Activated naive CD4-positive, alpha-beta T cell treated with anti-CD3 and anti-CD28 coated beads for 36 hours (primary cell): ENCODE measurements at regions not wholly inside any gene's neighbourhood (a gene's known extent, or its start where the extent isn't known, plus 50 kb on each side); places are given as distances from the start of the nearest gene placed in this dataset.

Source experiments
- CTCF ChIA-PET: fragments of 350-600 bp; sonication (Branson Sonifier 250); formaldehyde crosslinking; loops from one replicate; lab custom pipeline; 2021; ENCODE audit warnings: antibody characterized with exemption; lab: Charles Lee
- DNase-seq: peaks from one replicate; pipeline ENCODE4 v3.0.0-alpha.2; 2020
- H3K27ac Mint-ChIP-seq: one replicate; pipeline ENCODE4 v1.8.0; 2021; ENCODE audit warnings: mild to moderate bottlenecking, mixed read lengths
- H3K27me3 Mint-ChIP-seq: one replicate; pipeline ENCODE4 v1.8.0; 2021; ENCODE audit warnings: low read depth, mixed read lengths
- H3K36me3 Mint-ChIP-seq: one replicate; pipeline ENCODE4 v1.8.0; 2021; ENCODE audit warnings: low read depth, mixed read lengths
- H3K4me1 Mint-ChIP-seq: one replicate; pipeline ENCODE4 v1.8.0; 2021; ENCODE audit warnings: low read depth, mixed read lengths
- H3K4me3 Mint-ChIP-seq: one replicate; pipeline ENCODE4 v1.8.0; 2021; ENCODE audit warnings: mild to moderate bottlenecking, moderate library complexity, mixed read lengths
- H3K9me3 Mint-ChIP-seq: one replicate; pipeline ENCODE4 v1.8.0; 2021; ENCODE audit warnings: mixed read lengths
- intact Hi-C: fragments of 100-400 bp; cut with micrococcal nuclease; formaldehyde crosslinking; loops from one replicate; pipeline ENCODE4 v1.15.1; 2023

DNA sequence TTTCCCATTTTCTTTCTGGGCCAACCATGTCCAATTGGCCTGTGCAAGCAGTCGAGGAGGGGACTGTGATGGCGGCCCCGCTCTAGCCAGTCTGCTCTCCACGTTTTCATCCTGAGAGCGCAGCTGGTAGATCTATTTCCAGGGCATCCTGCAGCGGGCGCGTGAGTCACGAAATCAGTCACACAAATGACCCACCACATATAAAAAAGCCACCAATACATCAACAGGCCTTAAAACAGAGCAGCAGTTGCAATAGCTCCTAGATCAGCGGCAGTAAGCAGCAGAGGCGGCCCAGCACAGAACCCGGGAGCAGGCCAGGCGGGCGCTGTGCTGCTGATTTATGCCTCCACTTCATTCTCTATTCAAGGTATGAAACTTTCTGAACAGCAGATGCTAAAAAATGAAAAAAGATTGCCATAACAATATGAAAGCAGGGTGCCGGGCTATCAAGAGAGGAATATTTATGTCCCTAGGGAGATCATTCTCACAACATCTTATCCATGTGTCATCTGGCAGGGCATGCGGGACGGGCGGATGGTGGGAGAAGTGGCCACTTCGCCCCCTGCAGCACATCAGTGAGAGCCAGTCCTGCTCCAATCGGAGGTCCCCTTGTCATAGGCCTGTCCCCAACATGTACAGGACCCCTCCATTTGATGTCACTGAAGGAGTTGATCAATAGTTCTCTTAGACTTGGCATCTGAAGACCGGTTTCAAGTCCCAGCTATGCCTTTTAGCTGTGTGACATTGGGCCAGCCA, 98.0 kb upstream of the GPR26 start:
- H3K4me3 Mint-ChIP-seq, result no peak overlapping the region
- H3K36me3 Mint-ChIP-seq, result no peaks in the 10 kb centered on the region
- peaks cover 32% of the 10 kb centered on the region for H3K27me3 Mint-ChIP-seq
- intact Hi-C loops, result no loop called here
- H3K9me3 Mint-ChIP-seq, result no peaks in the 10 kb centered on the region
- DNase-seq, result no peak
- CTCF ChIA-PET, result no interaction called here
- no peaks in the 10 kb centered on the region for H3K4me1 Mint-ChIP-seq
- no peak overlapping the region for H3K27ac Mint-ChIP-seq

DNA sequence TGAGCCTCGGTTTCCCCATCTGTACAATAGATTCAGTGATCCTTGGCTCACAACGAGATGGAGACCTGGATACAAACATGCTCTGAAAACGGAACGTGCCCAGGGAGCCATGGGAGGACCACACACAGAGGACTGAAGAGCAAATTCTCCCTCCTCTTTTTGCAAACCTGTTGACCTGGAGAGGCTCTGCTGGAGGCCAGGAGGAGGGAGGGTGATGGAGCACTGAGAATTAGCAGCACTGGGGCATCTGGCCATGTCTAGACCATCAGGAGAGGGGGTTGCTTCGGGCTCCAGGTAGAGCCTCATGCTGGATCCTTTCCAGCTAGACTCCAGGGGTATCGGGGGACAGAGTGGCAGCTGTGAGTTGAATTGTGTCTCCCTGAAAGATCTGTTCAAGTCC, 97.4 kb upstream of the GPR26 start:
- H3K4me3 Mint-ChIP-seq, result no peak overlapping the region
- H3K27ac Mint-ChIP-seq, result no peak overlapping the region
- no peak for DNase-seq
- CTCF ChIA-PET, result no interaction called here
- intact Hi-C loops, result no loop called here
- no peaks in the 10 kb centered on the region for H3K36me3 Mint-ChIP-seq
- no peaks in the 10 kb centered on the region for H3K9me3 Mint-ChIP-seq
- H3K4me1 Mint-ChIP-seq, result no peaks in the 10 kb centered on the region
- peaks cover 36% of the 10 kb centered on the region for H3K27me3 Mint-ChIP-seq

DNA sequence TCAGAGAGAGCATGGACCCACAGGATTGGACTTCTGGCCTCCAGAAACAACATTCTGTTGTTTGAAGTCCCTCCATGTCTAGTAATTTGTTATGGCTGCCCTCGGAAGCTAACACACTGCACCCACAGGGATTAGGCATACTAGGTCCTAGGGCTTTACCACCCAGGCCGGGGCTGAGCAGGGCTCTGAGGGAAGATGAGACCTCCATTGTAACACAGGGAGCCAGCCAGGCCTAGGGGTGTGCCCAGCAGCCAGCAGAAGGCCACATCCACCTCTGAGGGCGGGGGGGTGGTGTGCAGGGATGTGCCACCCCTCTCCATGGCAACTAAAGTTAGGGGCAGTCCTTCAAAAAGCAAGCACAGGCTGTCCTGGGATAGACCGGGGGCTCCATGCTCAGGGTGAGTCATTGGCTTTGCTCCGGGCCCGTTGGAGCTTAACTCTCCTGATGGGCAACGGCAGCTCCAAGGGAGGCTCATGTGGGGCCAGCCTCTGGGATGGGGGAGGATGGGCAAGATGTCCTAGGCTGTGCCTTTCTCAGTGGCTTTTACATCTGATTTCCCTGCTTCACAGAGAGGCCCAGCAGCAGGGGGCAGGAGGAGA, 96.6 kb upstream of the GPR26 start:
- Mint-ChIP-seq H3K9me3 (no peaks in the 10 kb centered on the region), H3K27ac (no peak overlapping the region), H3K27me3 (peaks cover 36% of the 10 kb centered on the region), H3K4me1 (no peaks in the 10 kb centered on the region), H3K4me3 (no peak overlapping the region), H3K36me3 (no peaks in the 10 kb centered on the region)
- intact Hi-C loops, result no loop called here
- CTCF ChIA-PET, result no interaction called here
- DNase-seq, result no peak

DNA sequence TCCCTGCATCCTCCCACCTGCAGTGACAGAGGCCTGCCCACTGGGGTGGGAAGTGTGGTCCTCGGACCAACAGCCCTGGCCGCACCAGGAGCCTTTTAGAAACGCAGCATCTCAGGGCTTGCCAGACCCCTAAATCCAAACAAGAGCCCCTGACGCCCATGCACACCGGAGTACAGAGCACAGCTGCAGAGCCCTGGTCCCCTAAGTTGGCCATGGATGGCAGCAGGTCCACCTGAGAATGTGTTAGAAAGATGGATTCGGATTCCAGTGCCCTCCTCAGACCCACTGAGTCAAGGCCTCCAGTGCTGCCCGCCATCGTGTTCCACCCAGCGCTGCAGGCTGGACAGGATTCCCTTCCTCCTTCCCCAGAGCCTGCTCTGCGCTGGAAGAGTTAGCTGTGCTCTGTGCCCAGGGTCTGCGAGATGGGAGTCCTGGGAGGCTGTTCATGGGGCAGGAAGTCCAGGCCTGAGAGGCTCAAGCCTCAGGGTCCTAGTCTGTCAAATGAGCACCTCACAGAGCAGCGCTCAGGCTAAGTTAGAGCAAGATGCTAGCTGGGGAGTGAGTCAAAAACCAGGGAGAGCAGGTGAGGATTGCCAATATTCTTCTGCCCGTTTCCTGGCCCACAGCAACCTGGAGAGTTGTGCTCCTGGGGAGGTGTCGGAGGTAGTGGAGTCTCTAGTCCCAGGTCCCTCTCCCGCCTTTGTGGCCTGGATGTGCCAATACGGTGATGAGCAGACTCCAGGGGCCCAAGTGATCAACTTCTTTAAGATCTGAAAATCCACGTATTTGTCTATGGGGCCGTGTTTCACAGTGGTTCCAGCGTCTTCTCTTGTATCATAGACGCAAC, 95.9 kb upstream of the GPR26 start:
- CTCF ChIA-PET, result interaction anchor here (1.0 kb wide), 1 partner anchor 12 kb away, joined by 4 read pairs; no protein-coding TSS in a partner anchor
- no peak overlapping the region for H3K27ac Mint-ChIP-seq
- intact Hi-C loops, result no loop called here
- DNase-seq, result no peak
- no peak overlapping the region for H3K4me3 Mint-ChIP-seq
- peaks cover 38% of the 10 kb centered on the region for H3K27me3 Mint-ChIP-seq
- H3K4me1 Mint-ChIP-seq, result no peaks in the 10 kb centered on the region
- H3K36me3 Mint-ChIP-seq, result no peaks in the 10 kb centered on the region
- H3K9me3 Mint-ChIP-seq, result no peaks in the 10 kb centered on the region

DNA sequence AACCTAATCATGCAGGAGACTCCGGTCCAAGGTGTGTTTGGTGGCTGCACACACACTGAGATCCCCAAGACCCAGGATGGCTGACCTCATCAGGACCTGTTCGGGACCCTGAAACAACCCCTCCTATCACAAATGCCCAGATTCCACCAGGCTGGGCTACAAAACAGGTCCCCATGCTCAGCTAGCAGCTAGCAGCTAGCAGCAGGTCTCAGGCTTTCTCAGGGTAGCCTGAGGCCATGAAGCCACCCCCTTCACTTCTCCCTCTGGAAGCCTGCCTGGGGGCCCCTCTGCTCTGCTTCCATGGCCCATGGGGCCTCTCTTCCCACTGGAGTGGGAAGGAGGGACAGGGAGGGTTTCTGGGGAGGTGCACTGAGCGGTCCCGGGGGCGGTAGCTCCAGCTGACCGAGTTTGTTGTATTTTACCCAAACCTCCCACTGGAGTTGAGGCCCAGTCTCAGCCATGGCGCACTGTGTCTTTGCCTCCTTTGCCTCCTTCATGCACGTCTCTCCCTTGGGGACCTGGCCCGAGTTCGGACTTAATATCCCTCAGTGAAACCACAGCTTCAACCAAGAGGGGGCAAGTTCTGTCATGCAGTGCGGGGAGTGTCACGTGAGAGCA, 95.1 kb upstream of the GPR26 start:
- no peak for DNase-seq
- H3K36me3 Mint-ChIP-seq, result no peaks in the 10 kb centered on the region
- H3K27me3 Mint-ChIP-seq, result peaks cover 39% of the 10 kb centered on the region
- H3K27ac Mint-ChIP-seq, result no peak overlapping the region
- no peaks in the 10 kb centered on the region for H3K4me1 Mint-ChIP-seq
- no peak overlapping the region for H3K4me3 Mint-ChIP-seq
- CTCF ChIA-PET, result interaction anchor here (1.0 kb wide), 1 partner anchor 12 kb away, joined by 4 read pairs; no protein-coding TSS in a partner anchor
- intact Hi-C loops, result no loop called here
- no peaks in the 10 kb centered on the region for H3K9me3 Mint-ChIP-seq

DNA sequence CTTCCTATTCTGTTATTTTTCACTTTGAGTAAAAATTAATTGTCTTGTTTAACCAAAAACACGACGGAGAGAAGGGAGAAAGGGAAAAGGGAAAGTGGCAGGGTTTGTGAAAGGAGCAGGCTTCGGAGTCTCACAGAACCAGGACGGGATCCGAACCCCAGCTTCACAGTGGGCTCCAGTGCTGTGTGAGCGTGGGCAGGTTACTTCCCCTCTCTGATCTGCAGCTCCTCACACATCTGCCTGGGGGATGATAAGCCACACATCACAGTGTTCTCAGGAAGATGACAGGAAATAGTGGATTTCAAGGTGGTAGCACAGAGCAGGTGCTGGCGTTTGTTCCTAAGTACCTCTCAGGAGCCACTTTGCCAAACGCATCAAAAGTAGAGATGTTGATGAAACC, 94.2 kb upstream of the GPR26 start:
- Mint-ChIP-seq H3K4me1 (no peaks in the 10 kb centered on the region), H3K9me3 (no peaks in the 10 kb centered on the region), H3K27ac (no peak overlapping the region), H3K4me3 (no peak overlapping the region), H3K36me3 (no peaks in the 10 kb centered on the region), H3K27me3 (peaks cover 35% of the 10 kb centered on the region)
- intact Hi-C loops, result no loop called here
- CTCF ChIA-PET, result no interaction called here
- DNase-seq, result no peak

DNA sequence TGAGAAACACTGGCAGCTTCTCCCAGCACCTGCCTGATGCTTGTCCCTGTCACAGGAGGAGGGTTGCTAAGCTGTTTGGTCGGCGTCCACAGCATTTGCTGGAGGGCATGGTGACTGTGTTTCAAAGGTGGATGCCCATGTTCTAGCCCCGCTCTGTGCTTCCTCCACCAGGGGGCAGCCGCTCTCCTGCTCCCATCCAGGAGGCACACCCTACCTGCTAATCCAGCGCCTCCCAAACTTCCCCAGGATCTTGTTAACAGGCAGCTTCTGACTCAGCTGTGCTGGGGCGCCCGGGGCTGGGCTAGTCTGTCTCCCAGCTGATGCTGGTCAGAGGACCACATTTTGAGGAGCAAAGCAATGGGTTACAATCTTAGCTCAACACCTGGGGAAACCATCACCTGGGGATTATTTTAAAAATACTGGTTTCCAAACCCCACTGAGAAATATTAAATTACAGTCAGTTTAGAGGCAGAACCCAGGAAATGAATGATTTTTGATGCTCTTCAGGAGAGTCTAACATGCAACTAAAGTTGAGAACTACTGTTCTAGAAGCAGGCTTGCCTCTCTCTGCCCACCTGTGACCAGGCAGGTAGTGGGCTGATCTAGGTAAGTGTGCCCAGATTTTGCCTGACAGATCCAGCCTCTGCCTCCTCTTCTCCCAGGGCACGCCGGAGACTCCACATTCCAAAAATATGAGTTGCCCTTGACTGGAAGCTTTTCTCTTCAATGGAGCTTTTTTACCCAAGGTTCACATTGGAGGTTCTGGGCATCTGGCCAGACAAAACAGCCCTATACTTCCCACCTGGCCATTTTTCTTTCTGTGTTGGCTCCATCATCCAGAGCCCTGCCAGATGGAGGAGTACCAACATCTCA, 92.7 kb upstream of the GPR26 start:
- CTCF ChIA-PET, result interaction anchor here (0.6 to 1.6 kb wide), 8 partner anchors 8 to 421 kb away, joined by 3 to 10 read pairs (median 3); no protein-coding TSS in a partner anchor
- H3K27ac Mint-ChIP-seq, result no peak overlapping the region
- no peaks in the 10 kb centered on the region for H3K36me3 Mint-ChIP-seq
- peak; percentile 55 for DNase-seq
- peaks cover 32% of the 10 kb centered on the region for H3K27me3 Mint-ChIP-seq
- no peaks in the 10 kb centered on the region for H3K4me1 Mint-ChIP-seq
- no peaks in the 10 kb centered on the region for H3K9me3 Mint-ChIP-seq
- no peak overlapping the region for H3K4me3 Mint-ChIP-seq
- intact Hi-C loops, result no loop called here

DNA sequence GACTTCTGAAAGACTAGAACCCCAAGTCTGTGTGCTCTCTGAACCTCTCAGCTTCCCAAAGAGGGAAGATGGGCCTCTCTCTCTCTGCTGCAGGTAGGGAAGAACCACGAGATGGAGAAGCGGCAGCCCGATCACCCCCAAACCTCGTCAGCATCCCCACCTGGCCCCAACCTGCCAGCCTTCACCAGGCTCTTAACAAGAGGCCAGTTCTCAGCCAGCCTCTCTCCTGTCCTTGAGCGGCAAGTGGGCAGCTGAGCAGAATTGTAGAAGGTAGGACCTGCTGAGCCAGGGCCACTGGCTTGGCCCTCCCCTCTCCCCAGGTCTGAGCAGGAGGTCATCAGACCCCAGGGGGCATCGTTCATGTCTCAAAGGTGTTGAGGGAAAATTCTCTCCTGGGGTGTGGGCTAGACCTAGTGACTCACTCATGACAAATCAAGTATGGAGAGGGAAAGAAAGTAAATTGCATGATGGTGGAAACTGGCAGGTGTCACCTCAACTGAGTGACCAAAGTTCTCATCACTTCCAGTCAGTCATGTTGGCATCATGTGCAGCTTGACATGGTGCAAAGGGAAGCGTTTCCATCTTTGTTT, 92.0 kb upstream of the GPR26 start:
- Mint-ChIP-seq H3K27me3 (peaks cover 26% of the 10 kb centered on the region), H3K36me3 (no peaks in the 10 kb centered on the region), H3K9me3 (no peaks in the 10 kb centered on the region), H3K27ac (no peak overlapping the region), H3K4me1 (no peaks in the 10 kb centered on the region), H3K4me3 (no peak overlapping the region)
- intact Hi-C loops, result no loop called here
- no peak for DNase-seq
- CTCF ChIA-PET, result interaction anchor here (0.7 to 1.6 kb wide), 6 partner anchors 9 to 396 kb away, joined by 3 to 10 read pairs (median 3); no protein-coding TSS in a partner anchor

DNA sequence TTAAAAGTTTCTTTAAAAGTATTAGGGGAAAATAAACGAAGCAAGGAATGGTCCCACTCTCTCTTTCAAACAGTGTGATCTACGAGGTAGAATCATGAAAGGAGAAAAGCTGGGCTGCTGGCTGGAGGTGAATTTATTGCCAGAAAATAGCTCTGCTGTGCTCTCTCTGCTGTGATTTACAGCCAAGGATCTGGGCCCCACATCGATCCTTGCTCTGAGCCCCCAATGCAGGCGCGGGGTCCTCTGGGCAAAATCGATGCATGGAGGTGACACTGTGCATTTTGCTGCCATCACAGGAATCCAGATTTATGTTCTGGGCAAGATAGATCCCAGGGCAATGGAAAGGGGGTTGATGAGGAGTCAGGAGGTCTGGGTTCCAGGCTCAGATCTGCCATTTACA, 91.0 kb upstream of the GPR26 start:
- Mint-ChIP-seq H3K27ac (no peak overlapping the region), H3K27me3 (peaks cover 26% of the 10 kb centered on the region), H3K36me3 (no peaks in the 10 kb centered on the region), H3K4me3 (no peak overlapping the region), H3K4me1 (no peaks in the 10 kb centered on the region), H3K9me3 (no peaks in the 10 kb centered on the region)
- no peak for DNase-seq
- intact Hi-C loops, result no loop called here
- CTCF ChIA-PET, result interaction anchor here (1.0 kb wide), 3 partner anchors 8 to 814 kb away, joined by 3 read pairs; no protein-coding TSS in a partner anchor

DNA sequence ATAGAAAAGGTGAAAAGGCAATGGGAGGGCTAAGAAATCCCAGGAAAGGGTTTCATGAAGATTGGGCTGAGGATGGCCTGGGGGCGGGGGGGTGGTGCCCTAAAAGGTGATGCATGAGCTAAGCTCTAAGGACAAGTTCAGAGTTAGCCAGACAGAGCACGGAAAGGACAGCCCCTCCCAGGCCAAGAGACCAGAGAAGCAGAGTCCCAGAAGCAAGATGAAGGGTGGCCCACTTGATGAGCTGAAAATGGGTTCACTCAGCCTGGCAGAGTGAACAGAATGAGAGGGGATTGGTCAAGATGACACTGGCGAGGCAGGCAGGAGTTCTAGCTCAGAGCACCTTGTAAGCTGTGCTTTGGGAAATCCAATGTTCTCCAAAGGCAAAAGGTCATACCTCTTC, 89.4 kb upstream of the GPR26 start:
- H3K4me3 Mint-ChIP-seq, result no peak overlapping the region
- no peaks in the 10 kb centered on the region for H3K36me3 Mint-ChIP-seq
- H3K4me1 Mint-ChIP-seq, result no peaks in the 10 kb centered on the region
- intact Hi-C loops, result no loop called here
- CTCF ChIA-PET, result interaction anchor here (0.5 kb wide), 1 partner anchor 1918 kb away, joined by 3 read pairs; no protein-coding TSS in a partner anchor
- H3K27me3 Mint-ChIP-seq, result peaks cover 29% of the 10 kb centered on the region
- no peak for DNase-seq
- H3K9me3 Mint-ChIP-seq, result no peaks in the 10 kb centered on the region
- no peak overlapping the region for H3K27ac Mint-ChIP-seq

DNA sequence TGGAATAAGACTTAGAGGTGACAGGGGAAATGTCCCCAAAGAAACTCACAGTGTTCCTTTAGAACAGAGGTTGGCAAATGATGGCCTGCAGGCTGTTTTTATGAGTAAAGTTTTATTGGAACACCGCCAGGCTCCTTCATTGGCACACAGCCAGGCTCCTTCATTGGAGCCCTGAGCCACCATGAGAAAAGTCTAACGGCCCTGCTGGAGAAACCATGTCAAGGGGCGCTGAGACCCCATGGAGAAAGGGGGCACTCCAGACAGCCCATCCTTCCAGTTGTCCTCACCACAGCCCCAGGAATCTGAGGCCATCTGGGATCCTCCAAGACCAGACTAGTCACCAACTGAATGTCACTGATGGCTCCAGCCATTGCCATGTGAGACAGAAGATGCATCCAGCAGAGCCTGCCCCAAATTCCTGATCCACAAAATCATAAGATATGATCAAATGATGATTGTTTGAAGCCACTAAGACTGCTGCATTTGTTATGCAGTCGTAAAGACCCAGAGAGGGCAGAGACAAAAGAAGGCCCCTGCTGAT, 88.2 kb upstream of the GPR26 start:
- CTCF ChIA-PET, result no interaction called here
- H3K4me1 Mint-ChIP-seq, result no peaks in the 10 kb centered on the region
- H3K4me3 Mint-ChIP-seq, result no peak overlapping the region
- no peak for DNase-seq
- intact Hi-C loops, result no loop called here
- no peaks in the 10 kb centered on the region for H3K36me3 Mint-ChIP-seq
- H3K9me3 Mint-ChIP-seq, result no peaks in the 10 kb centered on the region
- no peak overlapping the region for H3K27ac Mint-ChIP-seq
- H3K27me3 Mint-ChIP-seq, result peaks cover 28% of the 10 kb centered on the region
